H9 (cell line): ENCODE measurements at regions not wholly inside any gene's neighbourhood (a gene's known extent, or its start where the extent isn't known, plus 50 kb on each side); places are given as distances from the start of the nearest gene placed in this dataset.

Experiments used
- DNase-seq: peaks from one replicate; pipeline ENCODE4 v3.0.0-alpha.2; 2017
- H2AFZ ChIP-seq: one replicate; pipeline ENCODE4 v1.6.1; 2013; ENCODE audit warnings: mild to moderate bottlenecking, low read length, control low read depth, moderate library complexity
- H2AK5ac ChIP-seq: 2 replicates; pipeline ENCODE4 v1.6.1; 2013; ENCODE audit warnings: low read length, control low read depth, mixed read lengths; ENCODE audit not compliant: insufficient read length
- H2BK120ac ChIP-seq: one replicate; pipeline ENCODE4 v1.6.1; 2013; ENCODE audit warnings: low read depth, mild to moderate bottlenecking, low read length, control low read depth, inconsistent platforms; ENCODE audit not compliant: poor library complexity, severe bottlenecking
- H2BK12ac ChIP-seq: 2 replicates; pipeline ENCODE4 v1.6.1; 2013; ENCODE audit warnings: low read length, control low read depth, mixed read lengths, low read depth; ENCODE audit not compliant: insufficient read length
- H2BK15ac ChIP-seq: 2 replicates; pipeline ENCODE4 v1.6.1; 2013; ENCODE audit warnings: low read depth, low read length, control low read depth
- H2BK20ac ChIP-seq: one replicate; pipeline ENCODE4 v1.6.1; 2013; ENCODE audit warnings: low read depth, mild to moderate bottlenecking, low read length, control low read depth, inconsistent platforms; ENCODE audit not compliant: poor library complexity, severe bottlenecking
- H2BK5ac ChIP-seq: 2 replicates; pipeline ENCODE4 v1.6.1; 2013; ENCODE audit warnings: low read length, control low read depth, mixed read lengths; ENCODE audit not compliant: insufficient read length
- H3K14ac ChIP-seq: 2 replicates; pipeline ENCODE4 v1.6.1; 2013; ENCODE audit warnings: low read length, control low read depth; ENCODE audit not compliant: insufficient read depth
- H3K18ac ChIP-seq: 2 replicates; pipeline ENCODE4 v1.6.1; 2013; ENCODE audit warnings: low read depth, mild to moderate bottlenecking, mixed read lengths, low read length, control low read depth; ENCODE audit not compliant: insufficient read length
- H3K23ac ChIP-seq: 2 replicates; pipeline ENCODE4 v1.6.1; 2013; ENCODE audit warnings: low read length, control low read depth, mixed read lengths, low read depth; ENCODE audit not compliant: insufficient read length
- H3K23me2 ChIP-seq: 2 replicates; pipeline ENCODE4 v1.6.1; 2013; ENCODE audit warnings: low read depth, mild to moderate bottlenecking, mixed read lengths, low read length, control low read depth; ENCODE audit not compliant: insufficient read length, poor library complexity, severe bottlenecking
- H3K27ac ChIP-seq: 2 replicates; pipeline ENCODE4 v1.5.1; 2013; ENCODE audit warnings: low read length, control low read depth, mixed read lengths, low read depth; ENCODE audit not compliant: insufficient read length
- H3K27me3 ChIP-seq: 2 replicates; pipeline ENCODE4 v1.6.1; 2013; ENCODE audit warnings: low read length, control low read depth, inconsistent platforms; ENCODE audit not compliant: insufficient read depth
- H3K4ac ChIP-seq: 2 replicates; pipeline ENCODE4 v1.6.1; 2013; ENCODE audit warnings: low read depth, mild to moderate bottlenecking, control low read depth, inconsistent platforms, low read length, moderate library complexity
- H3K4me1 ChIP-seq: 2 replicates; pipeline ENCODE4 v1.6.1; 2013; ENCODE audit warnings: low read length, control low read depth, inconsistent platforms; ENCODE audit not compliant: insufficient read depth
- H3K4me2 ChIP-seq: 2 replicates; pipeline ENCODE4 v1.6.1; 2013; ENCODE audit warnings: low read length, control low read depth, mixed read lengths; ENCODE audit not compliant: insufficient read length, insufficient read depth
- H3K56ac ChIP-seq: 2 replicates; pipeline ENCODE4 v1.6.1; 2013; ENCODE audit warnings: low read depth, mild to moderate bottlenecking, mixed read lengths, low read length, control low read depth; ENCODE audit not compliant: insufficient read length
- H3K79me1 ChIP-seq: 2 replicates; pipeline ENCODE4 v1.6.1; 2013; ENCODE audit warnings: low read depth, mild to moderate bottlenecking, moderate library complexity, low read length, control low read depth, inconsistent platforms; ENCODE audit not compliant: insufficient read depth, poor library complexity, severe bottlenecking
- H3K79me2 ChIP-seq: 2 replicates; pipeline ENCODE4 v1.6.1; 2013; ENCODE audit warnings: low read length, control low read depth, inconsistent platforms; ENCODE audit not compliant: insufficient read depth
- H3K9ac ChIP-seq: 2 replicates; pipeline ENCODE4 v1.6.1; 2013; ENCODE audit warnings: low read length, control low read depth, mixed read lengths; ENCODE audit not compliant: insufficient read length; ENCODE audit errors: extremely low read depth
- H3K9me3 ChIP-seq: one replicate; pipeline ENCODE4 v1.6.1; 2013; ENCODE audit warnings: low read depth, low read length, inconsistent platforms; ENCODE audit not compliant: control insufficient read depth
- H3T11ph ChIP-seq: one replicate; pipeline ENCODE4 v1.6.1; 2013; ENCODE audit warnings: mild to moderate bottlenecking, low read length, control low read depth, inconsistent platforms
- H4K20me1 ChIP-seq: one replicate; pipeline ENCODE4 v1.6.1; 2013; ENCODE audit not compliant: control insufficient read depth, insufficient read length, insufficient read depth
- H4K5ac ChIP-seq: 2 replicates; pipeline ENCODE4 v1.6.1; 2013; ENCODE audit warnings: low read depth, mild to moderate bottlenecking, mixed read lengths, low read length, control low read depth; ENCODE audit not compliant: insufficient read length
- H4K8ac ChIP-seq: replicated peaks from 2 replicates; pipeline ENCODE4 v1.6.1; 2013; ENCODE audit warnings: low read length, control low read depth, mixed read lengths, low read depth; ENCODE audit not compliant: insufficient read length
- H4K91ac ChIP-seq: 2 replicates; pipeline ENCODE4 v1.6.1; 2013; ENCODE audit warnings: low read depth, mild to moderate bottlenecking, moderate library complexity, mixed read lengths, low read length, control low read depth; ENCODE audit not compliant: insufficient read length
- H3K27ac Mint-ChIP-seq, 3 experiments: 2 replicates in 2 of 3; 3 replicates in 1 of 3; pipeline ENCODE4 v1.8.0; 2020 to 2021; ENCODE audit warnings: mixed read lengths in 3 of 3, mild to moderate bottlenecking in 1 of 3, moderate library complexity in 1 of 3
- H3K27me3 Mint-ChIP-seq: 2 replicates; pipeline ENCODE4 v1.8.0; 2021; ENCODE audit warnings: low read depth, mild to moderate bottlenecking, moderate library complexity, mixed read lengths
- H3K36me3 Mint-ChIP-seq, 3 experiments: 2 replicates in 2 of 3; 3 replicates in 1 of 3; pipeline ENCODE4 v1.8.0; 2020 to 2021; ENCODE audit warnings: low read depth in 3 of 3, mixed read lengths in 3 of 3; ENCODE audit not compliant: insufficient read depth in 1 of 3
- H3K4me1 Mint-ChIP-seq, 2 experiments: 2 replicates each; pipeline ENCODE4 v1.8.0; 2020; ENCODE audit warnings: mixed read lengths in 2 of 2
- H3K4me3 Mint-ChIP-seq, 2 experiments: 2 replicates in 1 of 2; 3 replicates in 1 of 2; pipeline ENCODE4 v1.8.0; 2020 to 2021; ENCODE audit warnings: mild to moderate bottlenecking in 2 of 2, mixed read lengths in 2 of 2, moderate library complexity in 1 of 2
- H3K9me3 Mint-ChIP-seq, 2 experiments: 2 replicates in 1 of 2; 3 replicates in 1 of 2; pipeline ENCODE4 v1.8.0; 2020; ENCODE audit warnings: mild to moderate bottlenecking in 2 of 2, mixed read lengths in 2 of 2, moderate library complexity in 1 of 2
- CTCF ChIP-seq: fragments of 200-600 bp; sonication (generic); conservative IDR thresholded peaks from 3 replicates; pipeline ENCODE4 v1.8.0; 2021; ENCODE audit warnings: antibody characterized with exemption, mild to moderate bottlenecking
- WGBS: extraction: QIAGEN DNeasy Blood & Tissue Kit; methylation state at CpG from one replicate; pipeline ENCODE4 v1.1.7; 2013; ENCODE audit warnings: missing lambda C conversion rate, low lambda C conversion rate, mixed read lengths; ENCODE audit not compliant: insufficient read length; ENCODE audit errors: extremely low coverage; 5-methylcytosine and 5-hydroxymethylcytosine counted together

- H3K27ac Mint-ChIP-seq, result peak overlapping the region in 1 of 3 experiments; percentile 68; a peak in 1 of 7 replicates
- no peaks in the 10 kb centered on the region for H3K27me3 ChIP-seq
- peaks cover 4% of the 10 kb centered on the region for H3K27me3 Mint-ChIP-seq
- no peaks in the 10 kb centered on the region; a peak in 1 of 5 replicates for H3K9me3 Mint-ChIP-seq
- H3T11ph ChIP-seq, result no peak overlapping the region
- no peaks in the 10 kb centered on the region for H3K79me1 ChIP-seq
- H3K4me1 Mint-ChIP-seq, result peaks cover 15 to 25% of the 10 kb centered on the region in 2 experiments
- H3K23ac ChIP-seq, result no peak overlapping the region
- no peaks in the 10 kb centered on the region for H3K4me1 ChIP-seq
- no peaks in the 10 kb centered on the region for H3K23me2 ChIP-seq
- no peaks in the 10 kb centered on the region for H3K36me3 Mint-ChIP-seq
- no peaks in the 10 kb centered on the region for H4K20me1 ChIP-seq
- H2BK20ac ChIP-seq, result no peak overlapping the region
- H3K18ac ChIP-seq, result no peak overlapping the region
- no peak overlapping the region for H3K56ac ChIP-seq
- no peaks in the 10 kb centered on the region for H3K9me3 ChIP-seq
- H3K9ac ChIP-seq, result no peak overlapping the region
- H4K5ac ChIP-seq, result no peak overlapping the region
- no peak overlapping the region for H3K27ac ChIP-seq
- WGBS, result no CpG with 5 or more reads among the region's 3 CpGs
- H2AK5ac ChIP-seq, result no peak overlapping the region
- no peak for TF ChIP-seq CTCF
- no peak overlapping the region for H2BK120ac ChIP-seq
- H3K4me3 Mint-ChIP-seq, result no peak overlapping the region
- no peak for DNase-seq
- H2AFZ ChIP-seq, result no peak overlapping the region
- H3K4me2 ChIP-seq, result no peak overlapping the region
- no peak overlapping the region for H2BK15ac ChIP-seq
- H3K79me2 ChIP-seq, result no peaks in the 10 kb centered on the region
- H4K91ac ChIP-seq, result no peak overlapping the region
- no peak overlapping the region for H2BK5ac ChIP-seq
- H3K4ac ChIP-seq, result no peak overlapping the region
- H2BK12ac ChIP-seq, result no peak overlapping the region
- H4K8ac ChIP-seq, result no peak overlapping the region
- H3K14ac ChIP-seq, result no peak overlapping the region
Observed at GRCh38 chr3:880371-880770, 212.5 kb upstream of the CNTN6 start.
